ENCODE measurements at regions not wholly inside any gene's neighbourhood (a gene's known extent, or its start where the extent isn't known, plus 50 kb on each side); places are given as distances from the start of the nearest gene placed in this dataset.

DNA sequence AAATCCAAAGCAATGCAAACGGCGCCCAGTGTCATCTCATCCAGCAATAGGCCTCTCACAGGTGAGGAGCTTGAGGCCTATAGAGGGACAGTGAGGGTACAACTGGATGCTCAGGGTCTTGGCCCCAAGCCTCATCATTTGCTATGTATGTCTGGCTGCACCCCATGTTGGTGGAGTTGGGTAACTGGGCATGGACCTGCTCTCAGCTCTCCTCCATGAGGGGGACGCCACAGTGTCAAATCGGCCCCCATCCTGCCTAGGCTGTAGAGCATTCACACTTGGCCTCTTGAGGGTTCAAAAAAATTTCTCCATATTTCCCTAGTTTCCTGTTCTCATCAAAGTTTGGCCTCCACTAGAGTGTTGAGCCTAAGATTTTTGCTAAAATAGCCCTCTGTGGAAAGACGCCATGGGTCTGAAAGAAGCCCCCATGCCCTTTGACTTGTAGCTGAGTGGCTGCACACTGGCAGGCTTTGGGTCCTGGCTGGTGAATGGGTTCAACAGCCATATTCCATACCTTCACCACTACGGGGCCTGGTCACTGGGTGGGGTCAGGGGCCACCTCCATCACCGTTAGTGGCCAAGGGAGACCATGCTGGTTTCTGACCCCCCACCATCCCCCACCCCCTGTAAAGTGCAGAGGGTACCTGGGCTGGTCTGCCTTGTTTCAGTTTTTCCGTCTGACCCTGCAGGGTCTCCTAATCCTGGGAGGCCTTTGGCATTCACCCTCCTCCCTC, 132.3 kb upstream of the TBX20 start:
- TF ChIP-seq GATA2 (IDR thresholded peaks at IDR 0.05; ENCODE audit: insufficient read depth, insufficient read length, low read depth, low read length) (no peak), POLR2A (IDR thresholded peaks at IDR 0.05; ENCODE audit: low read depth, low read length) (no peak), EZH2 (IDR thresholded peaks at IDR 0.05; ENCODE audit: borderline replicate concordance, low read depth, low read length, severe bottlenecking) (no peak), FOS (IDR thresholded peaks at IDR 0.05; ENCODE audit: borderline replicate concordance, insufficient read depth, low read length) (no peak), MYC (IDR thresholded peaks at IDR 0.05; ENCODE audit: low read depth, low read length) (no peak), JUN (IDR thresholded peaks at IDR 0.05; ENCODE audit: borderline replicate concordance, insufficient read depth, insufficient read length, low read depth) (no peak), POLR2AphosphoS5 (IDR thresholded peaks at IDR 0.05; ENCODE audit: insufficient read depth, low read depth, low read length) (no peak), MAX (IDR thresholded peaks at IDR 0.05; ENCODE audit: insufficient read depth, insufficient read length) (no peak)
- TF ChIP-seq, protein P1, sequence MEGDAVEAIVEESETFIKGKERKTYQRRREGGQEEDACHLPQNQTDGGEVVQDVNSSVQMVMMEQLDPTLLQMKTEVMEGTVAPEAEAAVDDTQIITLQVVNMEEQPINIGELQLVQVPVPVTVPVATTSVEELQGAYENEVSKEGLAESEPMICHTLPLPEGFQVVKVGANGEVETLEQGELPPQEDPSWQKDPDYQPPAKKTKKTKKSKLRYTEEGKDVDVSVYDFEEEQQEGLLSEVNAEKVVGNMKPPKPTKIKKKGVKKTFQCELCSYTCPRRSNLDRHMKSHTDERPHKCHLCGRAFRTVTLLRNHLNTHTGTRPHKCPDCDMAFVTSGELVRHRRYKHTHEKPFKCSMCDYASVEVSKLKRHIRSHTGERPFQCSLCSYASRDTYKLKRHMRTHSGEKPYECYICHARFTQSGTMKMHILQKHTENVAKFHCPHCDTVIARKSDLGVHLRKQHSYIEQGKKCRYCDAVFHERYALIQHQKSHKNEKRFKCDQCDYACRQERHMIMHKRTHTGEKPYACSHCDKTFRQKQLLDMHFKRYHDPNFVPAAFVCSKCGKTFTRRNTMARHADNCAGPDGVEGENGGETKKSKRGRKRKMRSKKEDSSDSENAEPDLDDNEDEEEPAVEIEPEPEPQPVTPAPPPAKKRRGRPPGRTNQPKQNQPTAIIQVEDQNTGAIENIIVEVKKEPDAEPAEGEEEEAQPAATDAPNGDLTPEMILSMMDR (IDR thresholded peaks at IDR 0.05; ENCODE audit: extremely low read depth in 1 of 2, insufficient read depth in 1 of 2, low read depth in 1 of 2, low read length in 2 of 2): no peak
- no peaks in the 10 kb centered on the region for H3K9me1 ChIP-seq (replicated peaks; ENCODE audit: control insufficient read depth, extremely low read depth, insufficient read depth, low read length)
- H2AFZ ChIP-seq (ENCODE audit: low read depth, low read length): no peak overlapping the region
- no peaks in the 10 kb centered on the region for H3K4me1 ChIP-seq (ENCODE audit: control insufficient read depth, extremely low read depth, insufficient read depth, low read length)
- H3K79me2 ChIP-seq (ENCODE audit: control insufficient read depth, insufficient read depth, low read length): no peaks in the 10 kb centered on the region
- H3K27ac ChIP-seq (ENCODE audit: insufficient read depth, low read depth, low read length): no peak overlapping the region
- no peak overlapping the region for H3K9ac ChIP-seq (replicated peaks; ENCODE audit: extremely low read depth, insufficient read depth, low read length)
- DNase-seq (ENCODE audit: low read depth, low spot score) (no peak), FAIRE-seq (no peak)
- intact Hi-C loops (cut with micrococcal nuclease): no loop called here
- no peaks in the 10 kb centered on the region for H4K20me1 ChIP-seq (replicated peaks; ENCODE audit: control insufficient read depth, extremely low read depth, insufficient read depth, low read length)
- no peaks in the 10 kb centered on the region for H3K27me3 ChIP-seq (ENCODE audit: control insufficient read depth in 2 of 2, insufficient read depth in 2 of 2, low read length in 2 of 2)
- no peaks in the 10 kb centered on the region for H3K9me3 ChIP-seq (replicated peaks; ENCODE audit: control insufficient read depth, insufficient read depth, low read length)
- no peak overlapping the region for H3K4me2 ChIP-seq (ENCODE audit: insufficient read depth, low read length)
- no TSS peak for BruUV-seq (replicated peaks)
- no peak overlapping the region for H3K4me3 ChIP-seq (replicated peaks in 1 of 3; ENCODE audit: insufficient read depth in 1 of 3, low read depth in 1 of 3, low read length in 3 of 3)
- dilution Hi-C loops (cut with MboI; ENCODE audit: extremely low pct_ligation_motif_present, low sequenced_read_pairs): no loop called here
- H3K36me3 ChIP-seq (ENCODE audit: control insufficient read depth in 2 of 2, extremely low read depth in 1 of 2, insufficient read depth in 2 of 2, low read length in 2 of 2): no peaks in the 10 kb centered on the region
- POLR2A ChIA-PET: interaction anchor here (0.5 kb wide), 1 partner anchor 76 kb away, joined by 3 read pairs; no protein-coding TSS in a partner anchor
- CTCF ChIA-PET: no interaction called here
